ENCODE measurements at regions not wholly inside any gene's neighbourhood (a gene's known extent, or its start where the extent isn't known, plus 50 kb on each side); places are given as distances from the start of the nearest gene placed in this dataset.
A peak's percentile ranks its signal among the peaks of the same experiment; 100 is the strongest.

GRCh38 chrX:46268412-46268811 is 276.8 kb downstream of the ZNF674 start:
- ATAC-seq (ENCODE audit: low FRiP score in 2 of 2) (no peak), DNase-seq (peak in 1 of 2 donors; percentile 35)
- H3K4me1 ChIP-seq: no peaks in the 10 kb centered on the region
- H3K27me3 ChIP-seq: no peaks in the 10 kb centered on the region
- WGBS, 2 donors: 19 to 27% methylated on average over 1 of the region's 1 CpG
- no peak for TF ChIP-seq EP300 (IDR thresholded peaks at IDR 0.05)
- TF ChIP-seq POLR2A (IDR thresholded peaks at IDR 0.05): no peak
- TF ChIP-seq CTCF (IDR thresholded peaks at IDR 0.05): no peak
- TF ChIP-seq POLR2AphosphoS5 (IDR thresholded peaks at IDR 0.05): no peak
- H3K4me3 ChIP-seq: no peak overlapping the region
- H3K36me3 ChIP-seq: no peaks in the 10 kb centered on the region
- H3K9me3 ChIP-seq: no peaks in the 10 kb centered on the region
- H3K27ac ChIP-seq: no peak overlapping the region

GRCh38 chrX:46263494-46263893 is 281.7 kb downstream of the ZNF674 start:
- Histone ChIP-seq H3K36me3 (no peaks in the 10 kb centered on the region), H3K27me3 (no peaks in the 10 kb centered on the region), H3K27ac (peak overlapping the region in 1 of 4 donors; percentile 60), H3K4me3 (no peak overlapping the region), H3K9me3 (no peaks in the 10 kb centered on the region), H3K4me1 (peaks cover 0 to 3% (median 0%) of the 10 kb centered on the region in 4 donors)
- 57 to 63% methylated on average over 2 to 3 of the region's 3 CpGs for WGBS, 2 donors
- no peak for TF ChIP-seq POLR2A (IDR thresholded peaks at IDR 0.05)
- peak in 1 of 4 donors; percentile 27 for TF ChIP-seq EP300 (IDR thresholded peaks at IDR 0.05)
- ATAC-seq (ENCODE audit: low FRiP score in 2 of 2) (peak in 1 of 2 donors; percentile 78), DNase-seq (no peak)

- ATAC-seq (ENCODE audit: low FRiP score in 2 of 2): no peak
- H3K9me3 ChIP-seq: no peaks in the 10 kb centered on the region
- H3K36me3 ChIP-seq: no peaks in the 10 kb centered on the region
- TF ChIP-seq CTCF (IDR thresholded peaks at IDR 0.05): no peak
- no peak for TF ChIP-seq POLR2A (IDR thresholded peaks at IDR 0.05)
- no peak for TF ChIP-seq POLR2AphosphoS5 (IDR thresholded peaks at IDR 0.05)
- no peak for TF ChIP-seq EP300 (IDR thresholded peaks at IDR 0.05)
- no peaks in the 10 kb centered on the region for H3K27me3 ChIP-seq
- H3K4me1 ChIP-seq: peaks cover 0 to 3% (median 0%) of the 10 kb centered on the region in 4 donors
- DNase-seq: no peak
- no peak overlapping the region for H3K4me3 ChIP-seq
- 59 to 74% methylated on average over 3 of the region's 3 CpGs for WGBS, 2 donors
- H3K27ac ChIP-seq: no peak overlapping the region
Observed at GRCh38 chrX:46262304-46262703, 282.9 kb downstream of the ZNF674 start.

- DNase-seq (no peak), ATAC-seq (ENCODE audit: low FRiP score in 2 of 2) (peak in 1 of 2 donors; percentile 35)
- Histone ChIP-seq H3K27me3 (no peaks in the 10 kb centered on the region), H3K9me3 (no peaks in the 10 kb centered on the region), H3K27ac (no peak overlapping the region), H3K4me1 (peaks cover 0 to 3% (median 0%) of the 10 kb centered on the region in 4 donors), H3K4me3 (no peak overlapping the region), H3K36me3 (no peaks in the 10 kb centered on the region)
- 74 to 100% methylated on average over 1 of the region's 1 CpG for WGBS, 2 donors
- TF ChIP-seq CTCF (IDR thresholded peaks at IDR 0.05): no peak
- TF ChIP-seq POLR2AphosphoS5 (IDR thresholded peaks at IDR 0.05): no peak
- no peak for TF ChIP-seq POLR2A (IDR thresholded peaks at IDR 0.05)
- TF ChIP-seq EP300 (IDR thresholded peaks at IDR 0.05): no peak
Observed at GRCh38 chrX:46260499-46260898, 284.7 kb downstream of the ZNF674 start.

- H3K4me1 ChIP-seq: peaks cover 0 to 3% (median 0%) of the 10 kb centered on the region in 4 donors
- no peak overlapping the region for H3K27ac ChIP-seq
- ATAC-seq (ENCODE audit: low FRiP score in 2 of 2) (no peak), DNase-seq (no peak)
- no peaks in the 10 kb centered on the region for H3K36me3 ChIP-seq
- TF ChIP-seq CTCF (IDR thresholded peaks at IDR 0.05): no peak
- H3K27me3 ChIP-seq: no peaks in the 10 kb centered on the region
- H3K4me3 ChIP-seq: no peak overlapping the region
- WGBS, 2 donors: 72% methylated on average over 1 of the region's 1 CpG; no CpG with 5 or more reads in 1 of the 2 donors
- H3K9me3 ChIP-seq: no peaks in the 10 kb centered on the region
Observed at GRCh38 chrX:46258356-46258755, 286.9 kb downstream of the ZNF674 start.
